NCI-H146 treated with DMSO at 0.1 percent for 48 hours (cell line): ENCODE measurements at regions not wholly inside any gene's neighbourhood (a gene's known extent, or its start where the extent isn't known, plus 50 kb on each side); places are given as distances from the start of the nearest gene placed in this dataset.

ENCODE experiments used
- DNase-seq: peaks from one replicate; lab custom pipeline; 2025; ENCODE audit not compliant: unreplicated experiment; lab: John Stamatoyannopoulos, UW

GRCh38 chr20:40769677-40770285 lies 80.7 kb upstream of the MAFB start:
- no peak for DNase-seq

- DNase-seq = no peak
These were observed 81.7 kb upstream of the MAFB start for GRCh38 chr20:40770564-40771307.

- no peak for DNase-seq
These were observed 82.2 kb upstream of the MAFB start for GRCh38 chr20:40771308-40771610.

- DNase-seq = no peak
These were observed 82.9 kb upstream of the MAFB start for GRCh38 chr20:40771848-40772511.

- no peak for DNase-seq
These were observed 84.3 kb upstream of the MAFB start for GRCh38 chr20:40773376-40773775.

GRCh38 chr20:40774252-40774651 lies 85.2 kb upstream of the MAFB start:
- DNase-seq = no peak

- DNase-seq = no peak
These were observed 86.6 kb upstream of the MAFB start for GRCh38 chr20:40775561-40776146.

- DNase-seq = no peak
These were observed 87.7 kb upstream of the MAFB start for GRCh38 chr20:40776466-40777457.

- no peak for DNase-seq
These were observed 88.6 kb upstream of the MAFB start for GRCh38 chr20:40777653-40778052.

GRCh38 chr20:40778894-40779496 lies 90.0 kb upstream of the MAFB start:
- DNase-seq = no peak

GRCh38 chr20:40781327-40782042 lies 92.4 kb upstream of the MAFB start:
- no peak for DNase-seq

GRCh38 chr20:40782043-40782368 lies 93.0 kb upstream of the MAFB start:
- no peak for DNase-seq

- no peak for DNase-seq
These were observed 96.3 kb upstream of the MAFB start for GRCh38 chr20:40785346-40785745.

- DNase-seq = no peak
These were observed 97.3 kb upstream of the MAFB start for GRCh38 chr20:40786336-40786735.

GRCh38 chr20:40787941-40788340 lies 98.9 kb upstream of the MAFB start:
- no peak for DNase-seq

GRCh38 chr20:40797425-40797824 lies 108.4 kb upstream of the MAFB start:
- no peak for DNase-seq

- DNase-seq = no peak
These were observed 109.0 kb upstream of the MAFB start for GRCh38 chr20:40798066-40798465.

GRCh38 chr20:40802886-40803285 lies 113.8 kb upstream of the MAFB start:
- no peak for DNase-seq

GRCh38 chr20:40803381-40803780 lies 114.3 kb upstream of the MAFB start:
- DNase-seq = no peak

GRCh38 chr20:40805592-40805991 lies 116.6 kb upstream of the MAFB start:
- DNase-seq = no peak
